CD4-positive, alpha-beta T cell treated with Interleukin-21 for 1 hour (primary cell): ENCODE measurements at regions not wholly inside any gene's neighbourhood (a gene's known extent, or its start where the extent isn't known, plus 50 kb on each side); places are given as distances from the start of the nearest gene placed in this dataset.

ENCODE experiments used
- DNase-seq: peaks from one replicate; pipeline ENCODE4 v3.0.0-alpha.2; 2020

DNA sequence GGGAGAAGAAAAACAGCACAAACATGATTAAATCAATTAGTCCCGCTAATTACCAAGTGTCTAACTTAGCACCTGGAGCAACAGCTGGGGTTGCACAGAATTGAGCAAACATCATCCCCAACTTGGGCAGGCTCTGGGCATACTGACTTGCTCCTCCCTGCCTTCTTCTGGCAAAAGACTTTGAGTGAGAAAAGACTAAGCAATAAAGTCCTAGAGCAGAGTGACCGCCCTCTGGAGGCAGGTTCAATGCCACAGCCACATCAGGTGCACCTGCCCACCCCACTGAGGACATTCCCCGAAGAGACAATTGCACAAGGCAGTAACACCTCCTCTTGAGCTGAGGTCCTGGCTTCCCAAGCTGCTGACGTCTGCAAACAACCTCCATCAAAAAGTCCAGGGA is 358.3 kb downstream of the SOX9 start:
- DNase-seq, result no peak

DNA sequence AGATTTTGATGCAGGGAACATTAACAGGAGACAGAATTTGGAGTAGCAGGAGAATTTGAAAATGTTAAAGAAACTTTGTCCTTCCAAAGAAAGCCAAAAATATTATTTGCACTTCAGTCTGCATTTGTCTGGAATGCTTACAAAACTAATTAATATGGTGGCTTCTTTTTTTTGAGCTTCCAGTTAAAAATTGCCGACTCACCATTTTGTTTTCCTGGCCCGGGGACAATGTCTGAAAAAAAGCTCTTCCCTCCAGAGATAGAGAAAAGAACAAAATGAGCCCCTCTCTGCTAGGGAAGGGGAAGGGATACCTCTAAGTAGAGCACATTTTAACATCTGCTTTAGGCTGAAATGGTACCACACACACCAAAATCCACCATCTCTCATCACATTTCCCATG is 360.8 kb downstream of the SOX9 start:
- DNase-seq, result no peak

- no peak for DNase-seq
Measured at GRCh38 chr17:72485596-72485995, 364.8 kb downstream of the SOX9 start.

- no peak for DNase-seq
Measured at GRCh38 chr17:72486806-72487205, 366.0 kb downstream of the SOX9 start.

- DNase-seq, result no peak
Measured at GRCh38 chr17:72487731-72488494, 367.1 kb downstream of the SOX9 start.

- DNase-seq, result no peak
Measured at GRCh38 chr17:72488555-72489271, 367.9 kb downstream of the SOX9 start.

DNA sequence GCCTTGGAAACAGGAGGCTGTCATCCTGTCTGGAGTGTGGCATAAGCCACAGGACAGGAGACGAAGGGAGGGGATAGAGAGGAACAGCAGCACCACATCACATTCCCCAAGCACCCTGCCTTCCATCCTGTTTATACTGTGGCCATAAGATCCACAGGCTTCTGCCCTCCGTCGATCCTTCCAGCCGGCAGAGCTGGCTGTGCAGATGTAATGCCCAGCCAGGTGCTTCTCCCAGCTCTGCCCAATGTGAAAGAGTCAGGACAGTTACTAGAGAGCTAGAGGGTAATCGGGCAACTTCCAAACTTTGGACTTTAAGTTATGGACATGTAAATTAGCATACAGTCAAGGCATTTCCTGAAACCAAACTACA is 368.4 kb downstream of the SOX9 start:
- DNase-seq, result no peak

DNA sequence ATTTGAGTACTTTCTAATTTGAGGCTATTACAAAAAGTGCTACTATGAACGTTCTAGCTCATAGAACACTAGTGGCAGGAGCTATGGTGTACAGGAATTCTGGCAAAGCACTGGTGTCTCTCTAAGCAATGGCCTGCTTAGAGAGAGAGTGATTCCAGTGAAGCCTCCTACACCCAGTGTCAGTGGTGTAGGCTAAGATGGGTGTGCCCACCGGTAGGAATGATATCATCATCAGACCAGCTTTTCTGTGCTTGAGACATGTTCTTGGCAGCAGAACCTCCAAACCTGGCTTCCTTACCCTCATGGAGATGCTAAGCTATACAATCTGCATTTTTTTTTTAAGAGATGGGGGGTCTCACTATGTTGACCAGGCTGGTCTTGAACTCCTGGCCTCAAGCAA is 370.3 kb downstream of the SOX9 start:
- no peak for DNase-seq

GRCh38 chr17:72492494-72492893 is 371.7 kb downstream of the SOX9 start:
- no peak for DNase-seq

DNA sequence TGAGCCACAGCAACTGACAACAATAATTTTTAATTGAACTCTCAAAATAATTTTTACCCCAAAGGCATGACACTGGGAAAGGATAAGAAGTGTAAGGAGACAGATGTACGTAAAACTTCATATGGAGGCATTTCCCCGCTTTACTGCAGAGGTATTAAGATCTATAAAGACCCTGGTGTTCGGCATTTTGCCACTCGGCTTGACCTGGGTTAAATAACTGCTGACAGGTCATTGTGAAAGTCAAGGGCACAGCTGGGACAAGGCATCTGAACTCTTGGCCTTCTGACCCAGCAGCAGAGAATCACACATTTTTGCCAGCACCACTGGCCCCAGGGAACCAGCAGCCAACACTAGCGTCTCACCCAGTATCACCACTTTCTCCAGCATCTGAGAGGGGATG is 372.1 kb downstream of the SOX9 start:
- DNase-seq, result no peak

- DNase-seq, result no peak
Measured at GRCh38 chr17:72494566-72494965, 373.7 kb downstream of the SOX9 start.

- no peak for DNase-seq
Measured at GRCh38 chr17:72496461-72496860, 375.6 kb downstream of the SOX9 start.

DNA sequence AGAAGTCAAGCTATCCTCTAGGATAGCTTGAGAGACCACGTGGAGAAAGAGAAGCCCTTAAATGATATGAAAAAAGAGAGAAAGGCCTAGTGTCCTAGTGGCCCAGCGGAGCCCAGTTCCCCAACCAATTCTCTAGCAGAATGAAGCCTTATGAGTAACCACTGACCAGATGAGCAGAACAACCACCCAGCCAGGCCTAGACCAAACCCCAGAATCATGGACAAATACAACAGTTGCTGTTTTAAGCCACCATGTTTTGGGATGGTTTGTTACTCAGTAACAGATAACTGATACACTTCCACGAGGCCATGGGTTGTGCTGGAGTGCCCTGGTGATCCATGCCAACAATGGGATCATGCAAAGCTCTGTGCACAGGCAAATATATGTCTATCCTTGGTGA is 377.1 kb downstream of the SOX9 start:
- no peak for DNase-seq

DNA sequence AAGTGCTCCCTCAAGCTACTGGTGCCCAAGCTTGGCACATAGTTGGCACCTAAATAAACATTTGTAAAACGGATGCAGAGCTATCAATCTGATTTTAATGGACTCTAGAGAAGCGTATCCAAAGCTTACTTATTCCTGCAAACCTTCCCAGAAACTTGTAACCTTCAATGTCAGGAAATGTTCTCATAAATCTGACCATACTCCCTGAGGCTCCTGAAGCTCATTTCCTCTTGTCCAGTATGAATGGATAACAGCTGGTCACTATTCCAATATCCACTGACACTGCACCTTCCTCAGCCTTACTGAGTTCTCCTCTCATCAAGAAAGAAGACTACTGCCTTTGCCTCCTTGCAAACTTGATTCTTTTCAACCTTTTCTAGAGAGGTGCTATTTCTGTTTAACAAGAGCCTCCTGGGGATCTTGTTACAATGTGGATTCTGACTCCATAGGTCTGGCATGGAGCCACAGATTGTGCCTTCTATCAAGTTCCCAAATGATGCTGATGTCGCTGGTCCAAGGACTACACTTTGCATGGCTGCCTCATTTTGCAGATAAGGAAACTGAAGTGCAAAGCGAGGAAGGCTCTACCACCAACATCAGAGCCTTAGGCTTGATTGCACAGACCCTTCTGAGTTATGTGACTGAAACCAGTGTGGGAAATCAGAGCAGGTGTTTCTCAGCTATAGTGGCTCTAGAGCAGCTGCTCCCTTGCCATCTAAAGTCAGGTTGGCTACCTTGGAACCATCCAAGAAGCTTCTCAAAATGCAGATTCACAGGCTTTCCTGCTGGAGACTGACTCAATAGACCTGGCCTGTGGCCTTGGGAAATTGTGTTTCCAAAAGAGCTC is 377.8 kb downstream of the SOX9 start:
- no peak for DNase-seq

DNA sequence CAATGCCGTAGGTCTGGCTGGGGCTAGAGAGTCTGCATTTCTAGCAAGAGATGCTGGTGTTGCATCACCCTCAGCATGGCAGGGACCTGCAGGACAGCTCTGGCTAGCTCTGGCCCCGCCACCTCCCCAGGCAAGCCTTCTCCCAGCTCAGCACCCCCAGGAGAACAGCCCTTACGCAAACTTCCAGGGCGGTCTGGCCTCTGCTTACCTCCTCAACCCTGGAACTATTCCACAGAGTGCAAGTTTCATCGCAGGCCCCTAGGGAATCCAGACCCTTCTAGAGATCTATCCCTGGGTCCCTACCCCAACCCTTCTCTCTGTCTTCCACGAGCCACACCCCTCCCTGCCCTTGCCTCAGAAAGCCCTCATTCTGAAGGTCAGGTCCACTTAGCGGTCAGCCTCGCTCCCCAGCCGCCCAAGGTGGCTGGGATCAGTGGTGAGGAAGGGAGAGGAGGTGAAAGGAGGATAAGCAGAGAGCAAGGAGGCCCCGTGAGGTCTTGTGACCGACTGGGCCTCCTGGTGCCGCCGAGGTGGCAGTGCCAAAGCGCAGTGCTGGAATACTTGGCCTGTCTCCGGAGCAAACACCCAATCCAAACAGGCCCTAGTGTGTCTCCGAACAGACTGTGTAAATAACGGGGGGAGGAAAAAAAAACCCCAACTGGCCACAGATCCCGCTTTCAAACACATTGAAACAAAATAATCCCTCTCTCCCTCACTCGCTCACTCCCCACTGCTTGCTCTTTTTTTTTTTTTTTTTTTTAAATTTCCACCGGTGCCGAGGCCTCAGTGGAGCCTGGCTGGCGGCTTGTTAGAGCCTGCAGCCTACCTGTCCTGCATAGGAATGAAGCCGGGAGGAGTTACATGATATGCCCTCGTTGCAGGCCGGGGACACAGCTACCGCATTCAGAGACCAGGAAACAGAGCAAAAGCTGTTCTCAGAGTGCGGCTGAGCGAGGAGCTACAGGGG is 380.9 kb downstream of the SOX9 start:
- DNase-seq, result no peak

GRCh38 chr17:72502371-72503341 is 381.8 kb downstream of the SOX9 start:
- DNase-seq, result no peak

GRCh38 chr17:72503556-72503955 is 382.7 kb downstream of the SOX9 start:
- DNase-seq, result no peak

DNA sequence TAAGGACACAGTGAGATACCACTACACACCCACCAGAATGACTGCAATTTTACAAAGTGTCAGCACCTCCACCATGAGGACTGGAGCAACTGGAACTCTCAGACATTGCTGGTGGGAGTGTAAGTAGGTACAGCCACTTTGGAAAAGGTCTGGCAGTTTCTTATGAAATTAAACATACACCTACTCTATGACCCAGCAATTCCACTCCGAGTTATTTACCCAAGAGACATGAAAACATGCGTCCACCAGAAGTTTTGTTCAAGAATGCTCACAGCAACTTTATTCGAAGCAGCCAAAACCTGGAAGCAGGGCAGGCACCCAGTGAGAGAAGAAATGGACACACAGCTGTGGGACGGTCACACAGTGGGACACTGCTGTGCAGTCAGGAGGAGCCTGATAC is 384.0 kb downstream of the SOX9 start:
- no peak for DNase-seq

GRCh38 chr17:72506773-72507172 is 386.0 kb downstream of the SOX9 start:
- no peak for DNase-seq

GRCh38 chr17:72507370-72507769 is 386.6 kb downstream of the SOX9 start:
- no peak for DNase-seq

DNA sequence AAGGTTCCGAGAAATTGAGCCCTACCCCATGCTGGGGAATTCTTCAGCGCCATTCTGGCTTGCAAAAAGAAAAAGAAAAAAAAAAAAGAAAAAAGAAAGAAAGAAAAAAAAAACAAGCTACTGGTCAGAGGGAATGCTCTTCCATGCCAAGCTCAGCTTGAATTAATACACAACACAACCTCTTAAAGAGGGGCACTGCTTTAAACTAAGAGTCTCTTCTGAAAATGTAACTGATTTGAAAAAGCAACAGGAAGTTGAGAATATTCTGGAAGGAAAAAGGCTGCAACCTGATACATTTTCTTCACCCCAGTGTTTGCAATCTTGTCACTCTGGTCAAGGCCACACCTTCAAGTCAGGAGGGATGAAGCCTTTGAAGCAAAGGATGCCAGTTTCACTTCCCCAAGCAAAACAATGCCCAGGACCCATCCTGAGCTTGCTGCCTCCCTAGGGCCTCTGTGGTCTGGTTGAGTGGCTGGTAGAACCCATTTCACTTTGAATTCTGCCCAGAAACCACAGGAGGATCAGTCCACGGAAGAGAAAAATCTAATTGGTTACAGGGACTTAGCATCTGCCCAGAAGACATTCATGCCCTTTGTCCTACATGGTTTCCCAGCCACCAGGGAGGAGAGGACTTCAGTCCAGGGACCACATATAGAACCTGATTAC is 389.7 kb downstream of the SOX9 start:
- DNase-seq, result no peak
